HFFc6 (cell line): ENCODE measurements at regions not wholly inside any gene's neighbourhood (a gene's known extent, or its start where the extent isn't known, plus 50 kb on each side); places are given as distances from the start of the nearest gene placed in this dataset.

Experiments used
- DNase-seq: peaks from one replicate; pipeline ENCODE4 v3.0.0-alpha.2; 2018
- H3K27ac Mint-ChIP-seq: 2 replicates; pipeline ENCODE4 v1.8.0; 2020; ENCODE audit warnings: mild to moderate bottlenecking, mixed read lengths
- H3K27me3 Mint-ChIP-seq: 2 replicates; pipeline ENCODE4 v1.8.0; 2021; ENCODE audit warnings: mild to moderate bottlenecking, moderate library complexity, mixed read lengths; ENCODE audit not compliant: insufficient read depth
- H3K36me3 Mint-ChIP-seq: 2 replicates; pipeline ENCODE4 v1.8.0; 2021; ENCODE audit warnings: low read depth, mixed read lengths
- H3K4me1 Mint-ChIP-seq: 2 replicates; pipeline ENCODE4 v1.8.0; 2020; ENCODE audit warnings: low read depth, mixed read lengths
- H3K4me3 Mint-ChIP-seq: 2 replicates; pipeline ENCODE4 v1.8.0; 2020; ENCODE audit warnings: mild to moderate bottlenecking, moderate library complexity, mixed read lengths
- H3K9me3 Mint-ChIP-seq: 2 replicates; pipeline ENCODE4 v1.8.0; 2020; ENCODE audit warnings: mild to moderate bottlenecking, mixed read lengths
- TF ChIP-seq, protein P1 (sequence below): fragments of 200-600 bp; sonication (generic); IDR thresholded peaks from 2 replicates; pipeline ENCODE4 v1.5.0; 2021; ENCODE audit warnings: antibody characterized with exemption, mild to moderate bottlenecking

DNA sequence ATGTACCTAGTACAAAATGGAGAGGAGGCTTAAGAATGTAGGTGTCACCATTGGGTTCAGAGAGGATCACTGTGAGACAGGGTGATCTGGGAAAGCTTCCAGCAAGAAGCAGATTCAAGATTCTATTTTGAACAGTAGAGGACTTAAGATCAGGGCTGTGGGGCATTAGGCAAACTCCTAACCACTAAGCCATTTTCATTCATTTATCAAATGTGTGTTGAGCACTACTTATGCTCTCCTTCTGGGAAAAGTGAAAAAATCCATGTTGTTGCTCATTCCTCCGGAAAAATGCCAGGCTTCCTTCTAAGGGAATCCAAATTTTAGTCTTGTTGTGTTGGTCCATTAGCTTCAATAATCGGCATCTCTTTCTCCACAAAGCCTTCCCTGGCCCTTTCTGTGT is 163.4 kb downstream of the NUAK1 start:
- TF ChIP-seq, protein P1, sequence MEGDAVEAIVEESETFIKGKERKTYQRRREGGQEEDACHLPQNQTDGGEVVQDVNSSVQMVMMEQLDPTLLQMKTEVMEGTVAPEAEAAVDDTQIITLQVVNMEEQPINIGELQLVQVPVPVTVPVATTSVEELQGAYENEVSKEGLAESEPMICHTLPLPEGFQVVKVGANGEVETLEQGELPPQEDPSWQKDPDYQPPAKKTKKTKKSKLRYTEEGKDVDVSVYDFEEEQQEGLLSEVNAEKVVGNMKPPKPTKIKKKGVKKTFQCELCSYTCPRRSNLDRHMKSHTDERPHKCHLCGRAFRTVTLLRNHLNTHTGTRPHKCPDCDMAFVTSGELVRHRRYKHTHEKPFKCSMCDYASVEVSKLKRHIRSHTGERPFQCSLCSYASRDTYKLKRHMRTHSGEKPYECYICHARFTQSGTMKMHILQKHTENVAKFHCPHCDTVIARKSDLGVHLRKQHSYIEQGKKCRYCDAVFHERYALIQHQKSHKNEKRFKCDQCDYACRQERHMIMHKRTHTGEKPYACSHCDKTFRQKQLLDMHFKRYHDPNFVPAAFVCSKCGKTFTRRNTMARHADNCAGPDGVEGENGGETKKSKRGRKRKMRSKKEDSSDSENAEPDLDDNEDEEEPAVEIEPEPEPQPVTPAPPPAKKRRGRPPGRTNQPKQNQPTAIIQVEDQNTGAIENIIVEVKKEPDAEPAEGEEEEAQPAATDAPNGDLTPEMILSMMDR, result no peak
- H3K27ac Mint-ChIP-seq, result no peak overlapping the region
- H3K4me1 Mint-ChIP-seq, result peaks cover 30% of the 10 kb centered on the region
- no peaks in the 10 kb centered on the region for H3K9me3 Mint-ChIP-seq
- peaks cover 5% of the 10 kb centered on the region for H3K36me3 Mint-ChIP-seq
- no peak for DNase-seq
- peaks cover 2% of the 10 kb centered on the region; the same call in 1 of the 2 replicates for H3K27me3 Mint-ChIP-seq
- no peak overlapping the region for H3K4me3 Mint-ChIP-seq

DNA sequence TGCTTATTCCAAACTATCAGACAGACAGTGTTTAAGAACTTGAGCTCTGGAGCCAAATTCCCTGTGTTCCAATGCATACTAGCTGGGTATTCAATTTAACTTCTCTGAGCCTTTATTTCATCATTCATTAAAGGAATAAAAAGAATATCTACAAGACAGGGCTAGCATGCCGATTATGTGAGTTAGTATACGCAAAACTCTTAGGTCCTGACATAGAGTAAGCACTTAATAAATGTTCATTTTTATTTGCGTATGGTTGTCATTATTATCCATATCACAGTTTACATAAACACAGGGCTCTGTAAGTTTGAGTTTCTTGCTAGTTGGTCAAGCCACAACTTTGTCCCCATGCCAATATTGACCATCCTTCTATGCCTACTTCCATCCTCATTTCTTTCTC is 161.5 kb downstream of the NUAK1 start:
- Mint-ChIP-seq H3K36me3 (peaks cover 5% of the 10 kb centered on the region), H3K27me3 (no peaks in the 10 kb centered on the region), H3K4me1 (peaks cover 30% of the 10 kb centered on the region), H3K4me3 (no peak overlapping the region; the same call in 1 of the 2 replicates), H3K27ac (peak overlapping the region; percentile 76), H3K9me3 (no peaks in the 10 kb centered on the region)
- DNase-seq, result no peak
- TF ChIP-seq, protein P1, result no peak

DNA sequence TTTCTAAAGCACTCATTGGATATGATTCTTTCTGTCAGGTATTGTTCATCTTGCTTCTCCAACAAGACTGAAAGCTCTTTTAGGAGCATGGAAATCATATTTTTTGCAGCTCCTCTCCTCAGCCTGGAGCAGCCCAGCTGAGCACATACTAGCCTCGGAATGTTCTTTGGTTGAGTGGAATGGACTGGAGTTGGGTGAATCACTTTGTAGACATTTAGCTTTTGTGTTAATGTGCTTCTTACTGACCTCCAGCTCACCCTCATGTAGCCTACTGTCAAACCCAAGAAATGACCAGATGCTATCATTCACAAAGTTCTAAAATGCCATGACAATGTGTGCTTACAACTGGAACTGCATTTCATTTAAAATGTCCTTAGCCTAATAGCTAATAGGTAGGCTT is 161.1 kb downstream of the NUAK1 start:
- peak overlapping the region; percentile 76 for H3K27ac Mint-ChIP-seq
- TF ChIP-seq, protein P1, result no peak
- peak; percentile 87 for DNase-seq
- H3K4me1 Mint-ChIP-seq, result peaks cover 33% of the 10 kb centered on the region
- no peak overlapping the region; the same call in 1 of the 2 replicates for H3K4me3 Mint-ChIP-seq
- H3K36me3 Mint-ChIP-seq, result peaks cover 5% of the 10 kb centered on the region
- no peaks in the 10 kb centered on the region for H3K27me3 Mint-ChIP-seq
- H3K9me3 Mint-ChIP-seq, result no peaks in the 10 kb centered on the region

DNA sequence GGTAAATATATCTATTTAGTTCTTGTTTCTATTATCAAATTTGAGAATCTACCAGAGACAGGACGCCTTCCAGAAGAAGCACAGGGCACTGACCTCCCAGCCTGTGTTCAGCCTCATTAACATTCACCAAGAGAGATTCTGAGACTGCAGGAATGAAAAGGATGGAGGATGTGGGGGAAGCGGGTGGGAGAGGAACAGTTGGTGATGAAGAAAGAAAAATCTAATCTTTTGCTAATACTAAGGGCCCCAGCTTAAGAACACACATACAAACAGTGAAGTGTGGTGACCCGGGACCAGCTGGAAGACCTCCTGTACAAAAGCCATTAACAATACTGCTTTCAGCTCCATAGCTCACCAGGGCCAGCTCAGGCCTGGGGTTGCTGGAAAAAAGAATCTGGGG is 160.5 kb downstream of the NUAK1 start:
- no peaks in the 10 kb centered on the region for H3K9me3 Mint-ChIP-seq
- H3K4me3 Mint-ChIP-seq, result no peak overlapping the region
- TF ChIP-seq, protein P1, result no peak
- peak overlapping the region; percentile 56; the same call in 1 of the 2 replicates for H3K27ac Mint-ChIP-seq
- H3K27me3 Mint-ChIP-seq, result no peaks in the 10 kb centered on the region
- peaks cover 5% of the 10 kb centered on the region for H3K36me3 Mint-ChIP-seq
- DNase-seq, result no peak
- H3K4me1 Mint-ChIP-seq, result peaks cover 39% of the 10 kb centered on the region

DNA sequence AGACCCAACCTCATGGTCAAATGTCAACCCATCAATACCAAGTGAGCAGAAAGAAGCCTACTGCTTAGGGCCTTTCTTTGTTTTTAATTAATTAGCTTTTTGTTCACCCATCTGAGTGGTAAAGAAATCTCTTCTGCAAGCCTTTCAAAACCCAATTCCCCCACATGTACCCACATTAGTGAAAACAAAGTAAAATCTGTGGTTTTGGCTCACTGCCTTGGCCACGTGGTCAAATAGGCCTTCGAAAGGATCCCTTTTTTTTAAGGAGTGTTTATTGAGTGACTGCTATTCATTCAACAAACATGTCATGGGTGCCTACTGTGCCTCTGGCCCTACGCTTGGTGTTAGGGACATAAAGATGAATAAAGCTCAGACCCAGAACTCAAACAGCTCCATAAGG is 160.1 kb downstream of the NUAK1 start:
- no peaks in the 10 kb centered on the region for H3K27me3 Mint-ChIP-seq
- H3K36me3 Mint-ChIP-seq, result peaks cover 5% of the 10 kb centered on the region
- no peak overlapping the region for H3K4me3 Mint-ChIP-seq
- peaks cover 43% of the 10 kb centered on the region for H3K4me1 Mint-ChIP-seq
- no peaks in the 10 kb centered on the region for H3K9me3 Mint-ChIP-seq
- peak overlapping the region; percentile 56; the same call in 1 of the 2 replicates for H3K27ac Mint-ChIP-seq
- DNase-seq, result no peak
- TF ChIP-seq, protein P1, result no peak

DNA sequence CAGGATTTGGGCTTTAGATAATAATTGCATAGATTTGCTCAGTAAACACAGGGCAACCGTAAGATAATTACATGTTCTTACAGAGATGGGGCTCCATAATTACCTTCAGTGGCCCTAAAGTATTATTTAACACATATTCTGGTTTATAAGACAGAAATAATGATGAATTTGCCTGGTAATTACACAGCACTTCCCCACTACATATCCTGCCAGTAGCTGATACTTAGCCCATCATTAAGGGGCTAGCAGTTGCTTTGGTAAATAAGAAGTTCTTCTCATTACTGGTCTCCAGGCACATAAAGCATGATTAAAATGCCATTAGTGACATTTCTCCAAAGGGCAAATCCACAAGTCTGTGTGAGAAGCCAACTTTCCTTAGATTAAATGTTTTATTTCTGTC is 158.7 kb downstream of the NUAK1 start:
- Mint-ChIP-seq H3K27ac (no peak overlapping the region), H3K27me3 (no peaks in the 10 kb centered on the region; the same call in 1 of the 2 replicates), H3K4me1 (peaks cover 50% of the 10 kb centered on the region), H3K36me3 (peaks cover 5% of the 10 kb centered on the region), H3K9me3 (no peaks in the 10 kb centered on the region), H3K4me3 (no peak overlapping the region)
- TF ChIP-seq, protein P1, result no peak
- no peak for DNase-seq
